GM13976 (cell line): ENCODE measurements at regions not wholly inside any gene's neighbourhood (a gene's known extent, or its start where the extent isn't known, plus 50 kb on each side); places are given as distances from the start of the nearest gene placed in this dataset.

Source experiments
- DNase-seq: peaks from one replicate; pipeline ENCODE4 v3.0.0; 2012; ENCODE audit warnings: low spot score
- CTCF ChIP-seq: IDR thresholded peaks from 2 replicates; pipeline ENCODE4 v1.5.1; 2012; ENCODE audit warnings: borderline replicate concordance, mild to moderate bottlenecking; ENCODE audit not compliant: insufficient read depth; ENCODE audit errors: extremely low read depth, missing control alignments, control extremely low read depth
- in situ Hi-C: fragments of 300-500 bp; cut with MboI; formaldehyde crosslinking; loops from one replicate; pipeline ENCODE4 v1.12.0; 2022; ENCODE audit warnings: low sequenced_read_pairs, mixed read lengths, inconsistent platforms; ENCODE audit not compliant: unreplicated experiment

- in situ Hi-C loops, result no loop called here
- TF ChIP-seq CTCF, result no peak
- DNase-seq, result no peak
Measured at GRCh38 chr4:34861666-34862065, 1382.6 kb downstream of the ARAP2 start.

GRCh38 chr4:34878961-34879360, 1365.4 kb downstream of the ARAP2 start:
- no peak for TF ChIP-seq CTCF
- in situ Hi-C loops, result no loop called here
- DNase-seq, result no peak

- DNase-seq, result no peak
- TF ChIP-seq CTCF, result no peak
- in situ Hi-C loops, result no loop called here
Measured at GRCh38 chr4:34880246-34880645, 1364.1 kb downstream of the ARAP2 start.

GRCh38 chr4:34891892-34892291, 1352.4 kb downstream of the ARAP2 start:
- no peak for TF ChIP-seq CTCF
- no peak for DNase-seq
- in situ Hi-C loops, result no loop called here

- no peak for DNase-seq
- in situ Hi-C loops, result no loop called here
- TF ChIP-seq CTCF, result no peak
Measured at GRCh38 chr4:34893382-34893781, 1350.9 kb downstream of the ARAP2 start.

- no peak for TF ChIP-seq CTCF
- in situ Hi-C loops, result no loop called here
- DNase-seq, result no peak
Measured at GRCh38 chr4:34920032-34920431, 1324.3 kb downstream of the ARAP2 start.

GRCh38 chr4:34921391-34921790, 1322.9 kb downstream of the ARAP2 start:
- in situ Hi-C loops, result no loop called here
- no peak for TF ChIP-seq CTCF
- no peak for DNase-seq
